ENCODE measurements at regions not wholly inside any gene's neighbourhood (a gene's known extent, or its start where the extent isn't known, plus 50 kb on each side); places are given as distances from the start of the nearest gene placed in this dataset.

DNA sequence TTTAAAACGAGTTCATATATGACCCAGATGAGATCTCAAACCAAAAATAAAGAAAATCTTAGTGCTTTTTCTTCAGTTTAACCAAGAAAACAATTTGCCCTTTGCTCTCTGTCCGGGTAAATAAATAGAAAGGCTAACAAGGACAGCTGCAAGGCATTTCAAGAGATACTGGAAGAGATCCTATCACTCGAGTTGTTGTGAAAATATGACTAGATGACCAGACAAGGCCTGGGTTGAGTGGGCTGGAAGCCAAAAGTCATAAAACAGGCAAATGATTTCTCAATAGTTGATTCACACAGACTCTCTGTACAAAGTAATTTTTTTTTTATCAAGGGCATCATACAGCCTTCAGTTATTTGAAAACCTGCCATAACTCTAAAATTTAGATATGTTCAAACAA, 55.9 kb upstream of the AVPR1A start:
- no peak overlapping the region for H3K27ac ChIP-seq
- H3K4me1 ChIP-seq: no peaks in the 10 kb centered on the region
- DNase-seq (peak in 1 of 4 donors; percentile 5), ATAC-seq (no peak)
- no peak overlapping the region for H3K4me3 ChIP-seq
- H3K9me3 ChIP-seq: no peaks in the 10 kb centered on the region
- intact Hi-C loops (cut with DNase I): no loop called here
- TF ChIP-seq, protein P1, sequence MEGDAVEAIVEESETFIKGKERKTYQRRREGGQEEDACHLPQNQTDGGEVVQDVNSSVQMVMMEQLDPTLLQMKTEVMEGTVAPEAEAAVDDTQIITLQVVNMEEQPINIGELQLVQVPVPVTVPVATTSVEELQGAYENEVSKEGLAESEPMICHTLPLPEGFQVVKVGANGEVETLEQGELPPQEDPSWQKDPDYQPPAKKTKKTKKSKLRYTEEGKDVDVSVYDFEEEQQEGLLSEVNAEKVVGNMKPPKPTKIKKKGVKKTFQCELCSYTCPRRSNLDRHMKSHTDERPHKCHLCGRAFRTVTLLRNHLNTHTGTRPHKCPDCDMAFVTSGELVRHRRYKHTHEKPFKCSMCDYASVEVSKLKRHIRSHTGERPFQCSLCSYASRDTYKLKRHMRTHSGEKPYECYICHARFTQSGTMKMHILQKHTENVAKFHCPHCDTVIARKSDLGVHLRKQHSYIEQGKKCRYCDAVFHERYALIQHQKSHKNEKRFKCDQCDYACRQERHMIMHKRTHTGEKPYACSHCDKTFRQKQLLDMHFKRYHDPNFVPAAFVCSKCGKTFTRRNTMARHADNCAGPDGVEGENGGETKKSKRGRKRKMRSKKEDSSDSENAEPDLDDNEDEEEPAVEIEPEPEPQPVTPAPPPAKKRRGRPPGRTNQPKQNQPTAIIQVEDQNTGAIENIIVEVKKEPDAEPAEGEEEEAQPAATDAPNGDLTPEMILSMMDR (IDR thresholded peaks at IDR 0.05): no peak
- H3K27me3 ChIP-seq: no peaks in the 10 kb centered on the region
- H3K36me3 ChIP-seq: no peaks in the 10 kb centered on the region

DNA sequence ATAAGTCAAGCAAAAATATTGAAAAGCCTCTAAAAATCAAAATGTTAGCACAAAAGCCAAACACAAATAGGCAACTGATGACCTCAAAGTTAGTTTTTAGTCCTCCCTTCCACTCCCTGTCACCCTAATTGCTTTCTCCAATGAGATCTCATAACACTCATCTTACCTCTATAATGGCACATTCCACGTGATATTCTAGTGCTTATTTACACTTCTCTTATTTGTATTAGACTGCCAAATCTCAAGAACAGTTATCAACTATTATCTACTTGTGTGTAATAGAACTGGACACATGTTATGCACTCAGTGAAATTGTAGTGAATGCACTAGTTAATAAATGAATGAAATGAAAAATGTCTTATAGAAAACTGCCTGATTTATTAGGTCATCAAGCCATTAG, 55.5 kb upstream of the AVPR1A start:
- intact Hi-C loops (cut with DNase I): no loop called here
- DNase-seq: no peak
- Histone ChIP-seq H3K9me3 (no peaks in the 10 kb centered on the region), H3K4me1 (no peaks in the 10 kb centered on the region), H3K27ac (no peak overlapping the region), H3K36me3 (no peaks in the 10 kb centered on the region), H3K4me3 (no peak overlapping the region), H3K27me3 (no peaks in the 10 kb centered on the region)
- TF ChIP-seq, protein P1 (IDR thresholded peaks at IDR 0.05): no peak
- no peak for ATAC-seq

Measured in left lung (tissue), 4 donors.